Activated CD4-positive, alpha-beta T cell treated with anti-CD3 and anti-CD28 coated beads, Interleukin-2, amount 50 U/mL, for 4 hours (primary cell): ENCODE measurements at regions not wholly inside any gene's neighbourhood (a gene's known extent, or its start where the extent isn't known, plus 50 kb on each side); places are given as distances from the start of the nearest gene placed in this dataset.
"Not testable (repeated sequence)": the region's sequence is repeated elsewhere in the genome, so short reads cannot be mapped to it uniquely, and the experiment has no call there.

Experiments used
- DNase-seq, 2 experiments: peaks; one replicate each; pipeline ENCODE4 v3.0.0-alpha.2; 2020

GRCh38 chr5:117763271-117763670, 1188.6 kb upstream of the SEMA6A start:
- no peak for DNase-seq

- DNase-seq, result no peak
Measured at GRCh38 chr5:117761186-117761585, 1186.6 kb upstream of the SEMA6A start.

- DNase-seq, result no peak
Measured at GRCh38 chr5:117759849-117760499, 1185.4 kb upstream of the SEMA6A start.

GRCh38 chr5:117752403-117752802, 1177.8 kb upstream of the SEMA6A start:
- DNase-seq, result no peak

GRCh38 chr5:117748336-117748735, 1173.7 kb upstream of the SEMA6A start:
- DNase-seq, result no peak

- DNase-seq, result no peak
Measured at GRCh38 chr5:117743337-117743736, 1168.7 kb upstream of the SEMA6A start.

- no peak for DNase-seq
Measured at GRCh38 chr5:117741655-117742206, 1167.1 kb upstream of the SEMA6A start.

- DNase-seq, result no peak
Measured at GRCh38 chr5:117740268-117740667, 1165.6 kb upstream of the SEMA6A start.

GRCh38 chr5:117738571-117738970, 1163.9 kb upstream of the SEMA6A start:
- DNase-seq, result no peak

GRCh38 chr5:117736698-117737097, 1162.1 kb upstream of the SEMA6A start:
- no peak for DNase-seq

- DNase-seq, result no peak
Measured at GRCh38 chr5:117734056-117734455, 1159.4 kb upstream of the SEMA6A start.

- DNase-seq, result no peak
Measured at GRCh38 chr5:117733051-117733450, 1158.4 kb upstream of the SEMA6A start.

- no peak for DNase-seq
Measured at GRCh38 chr5:117732264-117732663, 1157.6 kb upstream of the SEMA6A start.

- DNase-seq, result no peak
Measured at GRCh38 chr5:117731446-117731845, 1156.8 kb upstream of the SEMA6A start.

- not testable (repeated sequence) for DNase-seq
Measured at GRCh38 chr5:117720784-117721183, 1146.2 kb upstream of the SEMA6A start.

- DNase-seq, result no peak
Measured at GRCh38 chr5:117719413-117719812, 1144.8 kb upstream of the SEMA6A start.

- DNase-seq, result no peak
Measured at GRCh38 chr5:117713585-117714198, 1139.1 kb upstream of the SEMA6A start.

- DNase-seq, result no peak
Measured at GRCh38 chr5:117701062-117701461, 1126.4 kb upstream of the SEMA6A start.

- no peak for DNase-seq
Measured at GRCh38 chr5:117692606-117693005, 1118.0 kb upstream of the SEMA6A start.

GRCh38 chr5:117691081-117691870, 1116.7 kb upstream of the SEMA6A start:
- no peak for DNase-seq

- DNase-seq, result no peak
Measured at GRCh38 chr5:117690612-117691011, 1116.0 kb upstream of the SEMA6A start.

GRCh38 chr5:117686926-117687325, 1112.3 kb upstream of the SEMA6A start:
- no peak for DNase-seq

- DNase-seq, result no peak
Measured at GRCh38 chr5:117682416-117682815, 1107.8 kb upstream of the SEMA6A start.
